H1 (cell line): ENCODE measurements at regions not wholly inside any gene's neighbourhood (a gene's known extent, or its start where the extent isn't known, plus 50 kb on each side); places are given as distances from the start of the nearest gene placed in this dataset.

Experiments used
- CTCF ChIA-PET: fragments of 300-600 bp; sonication (Branson Sonifier 250); formaldehyde crosslinking; loops from one replicate; lab custom pipeline; 2021; ENCODE audit not compliant: partially characterized antibody; lab: Charles Lee
- POLR2A ChIA-PET: fragments of 300-600 bp; sonication (Branson Sonifier 250); formaldehyde crosslinking; loops from one replicate; lab custom pipeline; 2021; ENCODE audit warnings: inconsistent platforms; ENCODE audit not compliant: partially characterized antibody; lab: Charles Lee
- DNase-seq, 2 experiments: peaks; one replicate each; pipeline versions ENCODE4 v3.0.0 to v3.0.0-alpha.2; 2010 to 2022; ENCODE audit warnings: low spot score in 2 of 2, low read depth in 1 of 2, mixed read lengths in 1 of 2
- FAIRE-seq: peaks from 2 replicates; lab custom pipeline; 2011; peaks lifted over from hg19 to GRCh38; lab: Jason Lieb, UNC
- H2AFZ ChIP-seq: 2 replicates; pipeline ENCODE4 v1.8.1; 2012; ENCODE audit warnings: low read length, inconsistent platforms
- H2AK5ac ChIP-seq: 2 replicates; pipeline ENCODE4 v1.6.1; 2013; ENCODE audit warnings: low read depth, low read length
- H2BK120ac ChIP-seq: replicated peaks from 2 replicates; pipeline ENCODE3; 2013; ENCODE audit warnings: low read depth, low read length, inconsistent platforms
- H2BK12ac ChIP-seq: 2 replicates; pipeline ENCODE4 v1.6.1; 2013; ENCODE audit warnings: low read depth, low read length
- H2BK15ac ChIP-seq: 2 replicates; pipeline ENCODE4 v1.6.1; 2013; ENCODE audit warnings: low read length
- H2BK20ac ChIP-seq: 2 replicates; pipeline ENCODE4 v1.6.1; 2013; ENCODE audit warnings: low read length
- H2BK5ac ChIP-seq: 2 replicates; pipeline ENCODE4 v1.6.1; 2013; ENCODE audit warnings: low read depth, low read length
- H3K14ac ChIP-seq: 2 replicates; pipeline ENCODE4 v1.6.1; 2013; ENCODE audit warnings: inconsistent platforms; ENCODE audit not compliant: insufficient read length
- H3K18ac ChIP-seq: 2 replicates; pipeline ENCODE4 v1.6.1; 2013; ENCODE audit warnings: low read length; ENCODE audit errors: extremely low read depth
- H3K23ac ChIP-seq: 2 replicates; pipeline ENCODE4 v1.6.1; 2013; ENCODE audit warnings: inconsistent platforms; ENCODE audit not compliant: insufficient read length
- H3K23me2 ChIP-seq: 2 replicates; pipeline ENCODE4 v1.6.1; 2013; ENCODE audit warnings: low read depth, low read length
- H3K27ac ChIP-seq: 2 replicates; pipeline ENCODE4 v1.6.1; 2011; ENCODE audit warnings: low read depth, low read length, inconsistent platforms
- H3K27me3 ChIP-seq, 4 experiments: replicated peaks in 1 of 4; 1 replicate in 1 of 4; 2 replicates in 3 of 4; pipeline versions ENCODE4 v1.6.1 to v1.8.1; 2011 to 2013; ENCODE audit warnings: low read length in 3 of 4, mild to moderate bottlenecking in 3 of 4, inconsistent platforms in 2 of 4, mixed read lengths in 2 of 4, moderate library complexity in 1 of 4; ENCODE audit not compliant: control insufficient read depth in 3 of 4, insufficient read depth in 3 of 4; ENCODE audit errors: extremely low read depth in 1 of 4
- H3K36me3 ChIP-seq, 4 experiments: 2 replicates each; pipeline versions ENCODE4 v1.6.1 to v1.8.1; 2011 to 2013; ENCODE audit warnings: mild to moderate bottlenecking in 4 of 4, low read length in 3 of 4, moderate library complexity in 2 of 4, control low read depth in 1 of 4, inconsistent platforms in 1 of 4; ENCODE audit not compliant: insufficient read depth in 4 of 4, control insufficient read depth in 2 of 4
- H3K4ac ChIP-seq: replicated peaks from 2 replicates; pipeline ENCODE3; 2013; ENCODE audit warnings: low read length, low read depth, mixed read lengths, inconsistent platforms; ENCODE audit not compliant: insufficient read length
- H3K4me1 ChIP-seq, 4 experiments: replicated peaks in 1 of 4; 1 replicate in 1 of 4; 2 replicates in 3 of 4; pipeline versions ENCODE4 v1.6.1 to v1.8.1; 2011 to 2013; ENCODE audit warnings: low read length in 3 of 4, inconsistent platforms in 2 of 4, mixed read lengths in 1 of 4; ENCODE audit not compliant: insufficient read depth in 4 of 4, control insufficient read depth in 3 of 4
- H3K4me2 ChIP-seq, 2 experiments: 2 replicates each; pipeline versions ENCODE4 v1.6.1 to v1.8.1; 2011 to 2013; ENCODE audit warnings: low read depth in 2 of 2, low read length in 2 of 2, control low read depth in 1 of 2, inconsistent platforms in 1 of 2, mild to moderate bottlenecking in 1 of 2; ENCODE audit not compliant: insufficient read depth in 1 of 2
- H3K4me3 ChIP-seq, 4 experiments: fragments of 200-600, 300-600 bp in 1 of 4; sonication (generic), shearing (Covaris generic), sonication (Bioruptor Twin) in 1 of 4; 2 replicates each; pipeline versions ENCODE4 v1.5.1 to v1.8.1; 2011 to 2016; ENCODE audit warnings: low read length in 4 of 4, low read depth in 3 of 4, control low read depth in 2 of 4, inconsistent platforms in 2 of 4, mild to moderate bottlenecking in 2 of 4, mixed read lengths in 1 of 4, moderate library complexity in 1 of 4; ENCODE audit not compliant: insufficient read depth in 2 of 4; ENCODE audit errors: extremely low read depth in 1 of 4
- H3K56ac ChIP-seq: replicated peaks from 2 replicates; pipeline ENCODE3; 2013; ENCODE audit warnings: low read depth, mild to moderate bottlenecking, mixed read lengths, low read length, inconsistent platforms; ENCODE audit not compliant: insufficient read length
- H3K79me1 ChIP-seq: 2 replicates; pipeline ENCODE4 v1.6.1; 2013; ENCODE audit warnings: low read depth, low read length, control low read depth
- H3K79me2 ChIP-seq, 2 experiments: 2 replicates each; pipeline versions ENCODE4 v1.6.1 to v1.8.1; 2012 to 2013; ENCODE audit warnings: low read length in 2 of 2, mild to moderate bottlenecking in 2 of 2, inconsistent platforms in 1 of 2; ENCODE audit not compliant: insufficient read depth in 2 of 2, control insufficient read depth in 1 of 2
- H3K9ac ChIP-seq, 4 experiments: replicated peaks in 1 of 4; 1 replicate in 1 of 4; 2 replicates in 3 of 4; pipeline versions ENCODE4 v1.6.1 to v1.8.1; 2011 to 2013; ENCODE audit warnings: low read depth in 3 of 4, low read length in 3 of 4, control low read depth in 2 of 4, mild to moderate bottlenecking in 2 of 4, moderate library complexity in 2 of 4, inconsistent platforms in 1 of 4; ENCODE audit errors: extremely low read depth in 1 of 4
- H3K9me3 ChIP-seq, 2 experiments: 2 replicates each; pipeline versions ENCODE4 v1.6.1 to v1.8.1; 2012 to 2013; ENCODE audit warnings: mild to moderate bottlenecking in 2 of 2, moderate library complexity in 2 of 2, control low read depth in 1 of 2, inconsistent platforms in 1 of 2, low read depth in 1 of 2, low read length in 1 of 2, mixed read lengths in 1 of 2; ENCODE audit not compliant: insufficient read depth in 2 of 2
- H4K20me1 ChIP-seq, 2 experiments: replicated peaks in 1 of 2; 2 replicates each; pipeline versions ENCODE3 to v1.8.1; 2011 to 2013; ENCODE audit warnings: inconsistent platforms in 2 of 2, low read length in 2 of 2, mild to moderate bottlenecking in 1 of 2; ENCODE audit not compliant: insufficient read depth in 2 of 2, control insufficient read depth in 1 of 2
- H4K5ac ChIP-seq: 2 replicates; pipeline ENCODE4 v1.6.1; 2013; ENCODE audit warnings: low read length, low read depth, mixed read lengths, inconsistent platforms; ENCODE audit not compliant: insufficient read length
- H4K8ac ChIP-seq: 2 replicates; pipeline ENCODE4 v1.8.0; 2013; ENCODE audit warnings: mild to moderate bottlenecking, moderate library complexity, low read length, inconsistent platforms; ENCODE audit not compliant: insufficient read depth; ENCODE audit errors: extremely low read depth
- H4K91ac ChIP-seq: replicated peaks from 2 replicates; pipeline ENCODE3; 2013; ENCODE audit warnings: low read length, mixed read lengths, inconsistent platforms; ENCODE audit not compliant: insufficient read length
- CBX5 ChIP-seq: fragments of 300-800, 300-1000 bp; sonication (generic); IDR thresholded peaks from 2 replicates; pipeline ENCODE4 v1.7.1; 2016; ENCODE audit warnings: antibody characterized with exemption, low read length, low read depth
- CEBPB ChIP-seq: IDR thresholded peaks from 2 replicates; pipeline ENCODE4 v1.6.1; 2012; ENCODE audit warnings: low read depth, low read length
- CHD1 ChIP-seq: IDR thresholded peaks from 2 replicates; pipeline ENCODE4 v1.6.1; 2012; ENCODE audit warnings: low read depth, low read length, improper control_type of control experiment
- HDAC6 ChIP-seq: IDR thresholded peaks from one replicate; pipeline ENCODE4 v1.7.1; 2012; ENCODE audit warnings: low read depth, mild to moderate bottlenecking, inconsistent platforms, low read length, moderate library complexity
- KDM1A ChIP-seq: fragments of 200-600, 300-600 bp; sonication (generic); IDR thresholded peaks from 2 replicates; pipeline ENCODE4 v1.7.1; 2016; ENCODE audit warnings: mild to moderate bottlenecking, low read length, borderline replicate concordance
- POU5F1 ChIP-seq: IDR thresholded peaks from 2 replicates; pipeline ENCODE4 v1.6.1; 2011; ENCODE audit warnings: low read depth, mild to moderate bottlenecking, low read length, moderate library complexity
- RFX5 ChIP-seq: IDR thresholded peaks from 2 replicates; pipeline ENCODE4 v1.6.1; 2011; ENCODE audit warnings: low read depth, low read length, improper control_type of control experiment, borderline replicate concordance
- RXRA ChIP-seq: IDR thresholded peaks from 2 replicates; pipeline ENCODE4 v1.6.1; 2011; ENCODE audit warnings: low read depth, mild to moderate bottlenecking, low read length, moderate library complexity; ENCODE audit not compliant: insufficient read depth
- TBP ChIP-seq: IDR thresholded peaks from 2 replicates; pipeline ENCODE4 v1.6.1; 2011; ENCODE audit warnings: low read depth, low read length, improper control_type of control experiment
- TEAD4 ChIP-seq: IDR thresholded peaks from 2 replicates; pipeline ENCODE4 v1.6.1; 2012; ENCODE audit warnings: low read depth, low read length, inconsistent platforms, mixed read lengths
- YY1 ChIP-seq: IDR thresholded peaks from 2 replicates; pipeline ENCODE4 v1.6.1; 2011; ENCODE audit warnings: low read depth, mild to moderate bottlenecking, low read length
- TF ChIP-seq, protein P1 (sequence below), 3 experiments: IDR thresholded peaks; 1 replicate in 2 of 3; 2 replicates in 1 of 3; pipeline versions ENCODE4 v1.5.1 to v1.6.1; 2011; ENCODE audit warnings: low read length in 3 of 3, mild to moderate bottlenecking in 3 of 3, inconsistent platforms in 2 of 3, low read depth in 1 of 3, moderate library complexity in 1 of 3; ENCODE audit not compliant: insufficient read depth in 1 of 3; ENCODE audit errors: control extremely low read depth in 1 of 3
- TF ChIP-seq, protein P2 (sequence below): IDR thresholded peaks from 2 replicates; pipeline ENCODE4 v1.6.1; 2012; ENCODE audit warnings: inconsistent platforms

DNA sequence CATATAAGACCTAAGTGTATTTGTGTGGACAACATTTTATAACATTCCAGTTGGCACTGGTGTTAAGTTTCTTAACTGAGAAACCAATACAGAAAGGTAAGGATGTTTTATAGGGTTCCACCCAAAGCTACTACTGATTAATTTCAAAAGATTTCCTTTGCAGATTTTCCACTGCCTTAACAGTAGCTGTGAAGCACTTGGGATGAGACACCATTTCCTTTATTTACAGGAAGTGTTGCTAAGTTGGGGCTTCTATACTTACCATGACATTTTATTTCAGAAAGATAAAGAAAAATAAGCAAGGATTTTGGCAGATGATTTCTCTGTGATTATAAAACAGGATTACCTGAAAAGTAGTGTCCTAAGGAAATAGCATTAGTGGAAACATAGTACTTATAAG is 234.3 kb downstream of the CALCRL start:
- ChIA-PET CTCF (no interaction called here), POLR2A (no interaction called here)
- no peaks in the 10 kb centered on the region for H3K27me3 ChIP-seq
- H4K91ac ChIP-seq: no peak overlapping the region
- no peak for FAIRE-seq
- no peak overlapping the region for H2AFZ ChIP-seq
- H4K20me1 ChIP-seq: no peaks in the 10 kb centered on the region
- no peak overlapping the region for H3K27ac ChIP-seq
- no peak overlapping the region for H2BK15ac ChIP-seq
- no peak overlapping the region for H2BK20ac ChIP-seq
- H4K5ac ChIP-seq: no peak overlapping the region
- no peak for DNase-seq
- H2BK12ac ChIP-seq: no peak overlapping the region
- H2BK120ac ChIP-seq: no peak overlapping the region
- no peaks in the 10 kb centered on the region for H3K79me2 ChIP-seq
- TF ChIP-seq RFX5 (no peak), YY1 (no peak), HDAC6 (no peak), CHD1 (no peak), TBP (no peak), POU5F1 (no peak), RXRA (no peak), CBX5 (no peak), TEAD4 (no peak), KDM1A (no peak), CEBPB (no peak)
- TF ChIP-seq, protein P1, sequence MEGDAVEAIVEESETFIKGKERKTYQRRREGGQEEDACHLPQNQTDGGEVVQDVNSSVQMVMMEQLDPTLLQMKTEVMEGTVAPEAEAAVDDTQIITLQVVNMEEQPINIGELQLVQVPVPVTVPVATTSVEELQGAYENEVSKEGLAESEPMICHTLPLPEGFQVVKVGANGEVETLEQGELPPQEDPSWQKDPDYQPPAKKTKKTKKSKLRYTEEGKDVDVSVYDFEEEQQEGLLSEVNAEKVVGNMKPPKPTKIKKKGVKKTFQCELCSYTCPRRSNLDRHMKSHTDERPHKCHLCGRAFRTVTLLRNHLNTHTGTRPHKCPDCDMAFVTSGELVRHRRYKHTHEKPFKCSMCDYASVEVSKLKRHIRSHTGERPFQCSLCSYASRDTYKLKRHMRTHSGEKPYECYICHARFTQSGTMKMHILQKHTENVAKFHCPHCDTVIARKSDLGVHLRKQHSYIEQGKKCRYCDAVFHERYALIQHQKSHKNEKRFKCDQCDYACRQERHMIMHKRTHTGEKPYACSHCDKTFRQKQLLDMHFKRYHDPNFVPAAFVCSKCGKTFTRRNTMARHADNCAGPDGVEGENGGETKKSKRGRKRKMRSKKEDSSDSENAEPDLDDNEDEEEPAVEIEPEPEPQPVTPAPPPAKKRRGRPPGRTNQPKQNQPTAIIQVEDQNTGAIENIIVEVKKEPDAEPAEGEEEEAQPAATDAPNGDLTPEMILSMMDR (IDR thresholded peaks at IDR 0.05; ENCODE audit: control extremely low read depth in 1 of 3, insufficient read depth in 1 of 3, low read depth in 1 of 3, low read length in 3 of 3): no peak
- TF ChIP-seq, protein P2, sequence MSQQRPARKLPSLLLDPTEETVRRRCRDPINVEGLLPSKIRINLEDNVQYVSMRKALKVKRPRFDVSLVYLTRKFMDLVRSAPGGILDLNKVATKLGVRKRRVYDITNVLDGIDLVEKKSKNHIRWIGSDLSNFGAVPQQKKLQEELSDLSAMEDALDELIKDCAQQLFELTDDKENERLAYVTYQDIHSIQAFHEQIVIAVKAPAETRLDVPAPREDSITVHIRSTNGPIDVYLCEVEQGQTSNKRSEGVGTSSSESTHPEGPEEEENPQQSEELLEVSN: no peak
- H3K79me1 ChIP-seq: no peaks in the 10 kb centered on the region
- H3K18ac ChIP-seq: no peak overlapping the region
- no peaks in the 10 kb centered on the region; a peak in 2 of 4 replicates for H3K9me3 ChIP-seq
- H3K9ac ChIP-seq: no peak overlapping the region
- no peak overlapping the region for H2AK5ac ChIP-seq
- no peaks in the 10 kb centered on the region for H3K36me3 ChIP-seq
- peaks cover 0 to 4% (median under 1%) of the 10 kb centered on the region in 4 experiments; a peak in 1 of 7 replicates for H3K4me1 ChIP-seq
- no peaks in the 10 kb centered on the region for H3K23me2 ChIP-seq
- no peak overlapping the region for H3K23ac ChIP-seq
- H3K4me3 ChIP-seq: no peak overlapping the region
- no peak overlapping the region for H3K14ac ChIP-seq
- H3K56ac ChIP-seq: no peak overlapping the region
- H4K8ac ChIP-seq: no peak overlapping the region
- no peak overlapping the region for H2BK5ac ChIP-seq
- H3K4ac ChIP-seq: no peak overlapping the region
- no peak overlapping the region for H3K4me2 ChIP-seq
